Activated CD8-positive, alpha-beta memory T cell treated with anti-CD3 and anti-CD28 coated beads, Interleukin-2, amount 10 ng/mL, durations not matched to agents 7 days and 5 days (primary cell): ENCODE measurements at regions not wholly inside any gene's neighbourhood (a gene's known extent, or its start where the extent isn't known, plus 50 kb on each side); places are given as distances from the start of the nearest gene placed in this dataset.

Experiments
- ATAC-seq: fragments of 150-1000 bp; cut with Tn5 transposase; one replicate; pipeline ENCODE4 v1.10.0; 2021; ENCODE audit warnings: moderate library complexity
- CTCF ChIA-PET: fragments of 350-600 bp; sonication (Branson Sonifier 250); formaldehyde crosslinking; loops from one replicate; lab custom pipeline; 2021; ENCODE audit warnings: antibody characterized with exemption; lab: Charles Lee
- DNase-seq: peaks from one replicate; pipeline ENCODE4 v3.0.0-alpha.2; 2020
- H3K27ac Mint-ChIP-seq: one replicate; pipeline ENCODE4 v1.8.0; 2021; ENCODE audit warnings: mild to moderate bottlenecking, mixed read lengths
- H3K27me3 Mint-ChIP-seq: one replicate; pipeline ENCODE4 v1.8.0; 2021; ENCODE audit warnings: mixed read lengths
- H3K36me3 Mint-ChIP-seq: one replicate; pipeline ENCODE4 v1.8.0; 2021; ENCODE audit warnings: mild to moderate bottlenecking, mixed read lengths
- H3K4me1 Mint-ChIP-seq: one replicate; pipeline ENCODE4 v1.8.0; 2021; ENCODE audit warnings: mixed read lengths
- H3K4me3 Mint-ChIP-seq: one replicate; pipeline ENCODE4 v1.8.0; 2021; ENCODE audit warnings: mild to moderate bottlenecking, moderate library complexity, mixed read lengths
- H3K9me3 Mint-ChIP-seq: one replicate; pipeline ENCODE4 v1.8.0; 2022; ENCODE audit warnings: low read depth, mixed read lengths

DNA sequence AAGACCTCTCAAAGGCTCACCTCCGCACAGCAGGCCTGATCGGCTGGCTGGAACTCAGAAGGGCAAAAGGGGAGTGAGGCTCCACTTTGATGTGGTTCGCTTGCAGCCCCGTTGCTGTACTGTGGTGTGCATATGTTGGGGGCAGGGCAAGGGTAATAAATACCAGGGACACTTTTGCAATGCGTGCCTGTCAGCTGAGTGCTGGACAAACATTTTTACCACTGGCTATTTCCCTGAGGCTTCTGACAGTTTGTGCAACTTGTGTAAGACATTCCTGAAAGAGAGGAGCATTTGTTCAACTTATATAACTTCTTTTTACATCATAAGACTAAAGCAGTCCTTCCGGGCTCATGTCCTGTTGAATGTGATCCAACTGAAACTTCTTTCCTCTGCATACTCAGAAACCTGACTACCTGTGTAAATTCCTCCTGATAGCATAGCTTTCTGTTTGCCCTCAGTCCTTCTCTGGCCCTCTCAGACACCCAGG is 82.3 kb downstream of the SPRY1 start:
- DNase-seq (peak; percentile 43), ATAC-seq (no peak)
- Mint-ChIP-seq H3K4me1 (peaks cover 40% of the 10 kb centered on the region), H3K9me3 (no peaks in the 10 kb centered on the region), H3K27ac (peak overlapping the region; percentile 71), H3K36me3 (peaks cover 7% of the 10 kb centered on the region), H3K27me3 (no peaks in the 10 kb centered on the region), H3K4me3 (peak overlapping the region; percentile 14)
- CTCF ChIA-PET, result interaction anchor here (0.9 to 2.5 kb wide), 6 partner anchors 12 to 84 kb away, joined by 3 to 7 read pairs (median 5); partner anchors contain the start of gene SPRY1

DNA sequence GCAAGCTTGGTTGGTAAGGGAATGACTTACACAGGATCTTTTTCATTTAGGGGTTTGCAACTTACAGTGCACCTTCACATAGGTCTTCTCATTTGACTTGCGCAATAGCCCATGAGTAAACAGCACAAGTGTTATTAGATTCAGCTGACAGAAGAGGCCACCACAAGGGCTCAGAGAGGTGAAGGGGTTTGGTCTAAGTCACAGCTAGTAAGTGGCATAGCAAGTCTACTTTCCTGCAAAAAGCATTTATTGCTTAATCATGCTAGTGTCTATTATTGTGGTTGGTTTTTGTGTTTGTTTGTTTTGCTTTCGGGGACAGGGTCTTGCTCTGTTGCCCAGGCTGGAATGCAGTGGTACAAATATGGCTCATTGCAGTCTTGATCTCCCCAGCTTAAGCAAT is 83.3 kb downstream of the SPRY1 start:
- Mint-ChIP-seq H3K27ac (no peak overlapping the region), H3K4me3 (no peak overlapping the region), H3K27me3 (no peaks in the 10 kb centered on the region), H3K9me3 (no peaks in the 10 kb centered on the region), H3K4me1 (peaks cover 40% of the 10 kb centered on the region), H3K36me3 (peaks cover 4% of the 10 kb centered on the region)
- CTCF ChIA-PET, result interaction anchor here (0.8 to 2.5 kb wide), 7 partner anchors 13 to 85 kb away, joined by 3 to 7 read pairs (median 5); partner anchors contain the start of gene SPRY1
- ATAC-seq, result no peak
- DNase-seq, result no peak

DNA sequence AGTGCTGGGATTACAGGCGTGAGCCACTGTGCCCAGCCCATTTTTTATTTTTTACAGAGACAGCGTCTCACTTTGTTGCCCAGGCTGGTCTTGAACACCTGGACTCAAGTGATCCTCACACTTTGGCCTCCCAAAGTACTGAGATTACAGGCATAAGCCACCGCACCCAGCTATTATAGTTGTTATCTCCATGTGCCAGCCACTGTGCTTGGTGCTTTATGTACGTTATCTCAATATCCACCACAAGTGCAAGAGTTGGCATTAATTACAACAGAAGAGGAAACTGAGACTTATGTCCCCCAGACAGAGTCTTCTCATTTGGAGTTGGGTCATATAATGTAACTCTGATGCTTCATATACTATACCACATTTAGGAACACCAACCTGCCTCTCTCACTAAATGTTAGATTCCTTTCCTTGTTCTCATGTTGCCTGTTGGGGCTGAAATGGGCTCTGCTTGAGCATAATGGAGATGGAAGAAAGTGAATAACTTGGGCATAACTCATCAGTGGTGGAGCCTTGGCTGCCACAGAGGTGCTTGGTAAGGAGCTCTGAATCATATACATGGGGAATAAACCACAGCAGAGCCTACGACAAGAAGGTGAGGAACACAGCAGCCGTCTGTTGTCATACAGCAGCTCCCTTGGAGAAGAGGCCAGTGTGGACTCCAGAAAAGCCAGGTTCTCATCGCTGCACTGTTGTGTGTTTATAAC is 84.3 kb downstream of the SPRY1 start:
- no peak for ATAC-seq
- no peak overlapping the region for H3K27ac Mint-ChIP-seq

DNA sequence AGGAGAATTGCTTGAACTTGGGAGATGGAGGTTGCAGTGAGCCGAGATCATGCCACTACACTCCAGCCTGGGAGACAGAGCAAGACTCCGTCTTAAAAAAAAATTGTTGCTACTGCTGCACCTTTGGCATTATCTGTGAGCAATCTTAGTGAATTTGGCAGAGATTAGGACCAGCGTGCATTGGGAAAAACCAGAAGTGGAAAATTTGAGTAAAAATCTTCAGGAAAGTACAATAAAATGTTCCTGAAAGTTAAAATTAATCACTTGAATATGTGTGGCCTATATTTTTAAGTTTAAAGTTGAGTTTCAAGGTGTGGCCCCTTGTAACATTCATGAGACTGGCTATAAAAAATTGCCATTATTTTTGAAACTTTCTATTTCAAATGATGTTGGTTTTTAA is 85.1 kb downstream of the SPRY1 start:
- Mint-ChIP-seq H3K4me3 (no peak overlapping the region), H3K9me3 (no peaks in the 10 kb centered on the region), H3K36me3 (peaks cover 2% of the 10 kb centered on the region), H3K27ac (no peak overlapping the region), H3K4me1 (peaks cover 37% of the 10 kb centered on the region), H3K27me3 (no peaks in the 10 kb centered on the region)
- CTCF ChIA-PET, result no interaction called here
- ATAC-seq (no peak), DNase-seq (no peak)

More for the DNA sequence above, 84.3 kb downstream of the SPRY1 start:
- H3K9me3 Mint-ChIP-seq, result no peaks in the 10 kb centered on the region
- peaks cover 40% of the 10 kb centered on the region for H3K4me1 Mint-ChIP-seq
- H3K27me3 Mint-ChIP-seq, result no peaks in the 10 kb centered on the region
- CTCF ChIA-PET, result interaction anchor here (1.9 to 2.5 kb wide), 2 partner anchors 81 to 84 kb away, joined by 5 to 7 read pairs; partner anchors contain the start of gene SPRY1
- H3K4me3 Mint-ChIP-seq, result no peak overlapping the region
- DNase-seq, result no peak
- H3K36me3 Mint-ChIP-seq, result peaks cover 4% of the 10 kb centered on the region

DNA sequence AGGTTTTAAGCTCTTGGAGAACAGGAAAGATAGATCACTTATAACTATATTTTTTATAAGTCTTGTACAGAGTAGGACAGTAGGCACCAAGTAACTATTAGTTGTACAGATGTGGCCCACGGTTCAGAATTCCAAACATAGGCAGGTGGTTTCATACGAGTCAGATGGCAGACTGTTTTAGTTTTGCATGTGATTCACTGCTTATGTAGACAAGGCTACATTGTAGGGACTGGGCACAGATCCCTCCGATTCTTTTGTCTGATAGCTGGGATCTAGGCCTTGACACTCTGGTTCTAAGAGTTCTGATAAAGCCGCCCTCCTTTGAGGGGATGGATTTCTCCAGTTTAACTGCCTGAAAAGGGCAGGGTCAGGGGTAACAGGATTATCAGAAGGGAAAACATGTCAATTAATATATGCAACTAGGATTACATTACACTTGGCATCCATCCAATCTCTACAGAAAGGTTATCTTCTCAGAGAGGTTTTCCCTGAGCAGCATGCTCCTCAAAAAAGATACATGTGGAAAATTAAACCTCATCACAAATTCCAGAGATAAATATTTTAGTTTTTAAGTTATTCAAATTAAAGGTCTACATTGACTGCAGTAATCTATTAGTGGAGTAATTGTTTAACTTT is 87.8 kb downstream of the SPRY1 start:
- CTCF ChIA-PET, result no interaction called here
- H3K27ac Mint-ChIP-seq, result no peak overlapping the region
- no peaks in the 10 kb centered on the region for H3K27me3 Mint-ChIP-seq
- no peak for ATAC-seq
- no peak overlapping the region for H3K4me3 Mint-ChIP-seq
- no peaks in the 10 kb centered on the region for H3K9me3 Mint-ChIP-seq
- DNase-seq, result no peak
- peaks cover 18% of the 10 kb centered on the region for H3K4me1 Mint-ChIP-seq
- H3K36me3 Mint-ChIP-seq, result no peaks in the 10 kb centered on the region

DNA sequence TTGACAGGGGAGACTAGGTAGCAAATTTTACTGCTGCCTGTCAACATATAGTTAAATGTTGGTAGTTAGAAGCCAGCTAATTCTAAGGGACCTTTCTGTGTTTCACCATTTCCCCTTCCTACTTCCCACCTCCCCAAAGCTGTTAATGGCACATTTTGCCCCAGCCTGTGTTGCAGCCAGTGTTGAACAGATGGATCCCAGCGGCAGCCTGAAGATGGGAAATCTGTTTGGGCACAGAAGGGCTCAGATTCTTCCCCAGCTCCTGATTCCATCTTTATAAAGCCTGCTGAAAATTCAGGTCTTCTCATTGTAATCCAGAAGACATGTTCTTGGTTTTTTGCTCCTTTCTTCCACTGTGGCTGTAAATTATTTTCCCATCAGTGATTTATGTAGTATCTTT is 89.0 kb downstream of the SPRY1 start:
- CTCF ChIA-PET, result no interaction called here
- H3K27me3 Mint-ChIP-seq, result no peaks in the 10 kb centered on the region
- H3K4me1 Mint-ChIP-seq, result peaks cover 14% of the 10 kb centered on the region

DNA sequence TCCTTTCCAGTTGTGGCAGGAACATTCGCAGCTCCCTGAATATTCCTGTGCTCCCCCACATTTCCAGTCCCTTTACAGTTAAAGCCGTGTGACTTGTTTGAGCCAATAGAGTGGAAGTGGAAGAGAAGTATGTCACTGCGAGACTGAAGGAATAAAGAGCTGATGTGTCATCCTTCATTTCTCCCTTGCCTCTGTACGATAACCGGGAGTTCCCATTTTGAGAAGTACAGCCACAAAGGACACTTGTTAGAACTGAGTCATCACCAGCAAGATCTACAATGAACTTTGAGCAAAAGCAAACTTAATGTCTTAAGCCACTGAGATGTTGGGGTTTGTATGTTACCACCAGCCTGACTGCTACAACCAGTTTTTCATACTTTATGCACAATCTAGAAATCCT is 92.3 kb downstream of the SPRY1 start:
- peak; percentile 89 for ATAC-seq
- H3K27me3 Mint-ChIP-seq, result no peaks in the 10 kb centered on the region
- H3K9me3 Mint-ChIP-seq, result no peaks in the 10 kb centered on the region
- no peak overlapping the region for H3K4me3 Mint-ChIP-seq
- H3K36me3 Mint-ChIP-seq, result peaks cover 3% of the 10 kb centered on the region
- no peak for DNase-seq
- H3K27ac Mint-ChIP-seq, result peak overlapping the region; percentile 30
- CTCF ChIA-PET, result interaction anchor here (1.5 kb wide), 1 partner anchor 14 kb away, joined by 3 read pairs; no protein-coding TSS in a partner anchor
- peaks cover 10% of the 10 kb centered on the region for H3K4me1 Mint-ChIP-seq

More for the DNA sequence above, 89.0 kb downstream of the SPRY1 start:
- ATAC-seq (no peak), DNase-seq (no peak)
- Mint-ChIP-seq H3K4me3 (no peak overlapping the region), H3K36me3 (no peaks in the 10 kb centered on the region), H3K27ac (no peak overlapping the region), H3K9me3 (no peaks in the 10 kb centered on the region)

DNA sequence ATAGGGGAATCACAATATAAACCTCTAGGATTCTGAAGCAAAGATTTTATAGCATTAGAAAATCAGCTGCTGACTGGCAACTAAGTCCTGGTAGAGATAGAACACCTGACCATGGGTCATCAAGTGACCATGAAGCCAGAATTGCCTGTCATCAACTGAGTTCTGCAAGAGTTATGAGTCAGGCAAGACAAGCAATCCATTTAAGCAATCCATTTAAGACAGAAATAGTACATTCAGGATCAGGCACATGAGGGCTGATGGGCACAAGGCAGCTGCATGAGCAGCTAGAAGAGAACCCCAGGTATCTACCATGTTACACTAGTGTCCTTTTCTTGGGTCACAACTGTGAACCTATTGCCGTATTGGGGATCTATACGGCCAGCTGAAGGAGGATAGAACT is 98.9 kb downstream of the SPRY1 start:
- H3K27me3 Mint-ChIP-seq, result no peaks in the 10 kb centered on the region
- CTCF ChIA-PET, result no interaction called here
- H3K36me3 Mint-ChIP-seq, result peaks cover 6% of the 10 kb centered on the region
- no peak for DNase-seq
- H3K4me3 Mint-ChIP-seq, result no peak overlapping the region
- H3K9me3 Mint-ChIP-seq, result no peaks in the 10 kb centered on the region
- H3K4me1 Mint-ChIP-seq, result no peaks in the 10 kb centered on the region
- ATAC-seq, result no peak
- no peak overlapping the region for H3K27ac Mint-ChIP-seq

DNA sequence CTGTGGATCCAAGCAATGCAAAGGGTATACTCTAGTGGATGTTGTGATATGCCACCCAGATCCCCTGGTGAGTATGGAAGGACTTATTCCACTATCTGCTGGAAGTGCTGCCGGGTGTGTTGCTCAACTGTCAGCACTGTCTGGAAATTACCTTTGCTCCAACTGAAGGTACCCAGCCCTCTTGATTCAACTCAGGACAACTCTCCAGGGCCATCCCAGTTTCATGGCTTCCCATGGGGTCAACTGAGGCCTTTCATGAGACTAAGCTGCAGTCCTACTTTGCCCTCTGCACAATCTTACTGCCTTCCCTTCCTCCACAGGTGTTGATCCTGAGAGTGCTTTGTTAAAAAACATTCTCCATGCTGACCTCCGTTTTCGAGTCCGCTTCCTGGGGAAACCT is 99.8 kb downstream of the SPRY1 start:
- Mint-ChIP-seq H3K27ac (no peak overlapping the region), H3K9me3 (no peaks in the 10 kb centered on the region), H3K4me3 (no peak overlapping the region), H3K4me1 (no peaks in the 10 kb centered on the region), H3K27me3 (no peaks in the 10 kb centered on the region), H3K36me3 (peaks cover 6% of the 10 kb centered on the region)
- no peak for ATAC-seq
- no peak for DNase-seq
- CTCF ChIA-PET, result interaction anchor here (0.8 kb wide), 1 partner anchor 101 kb away, joined by 3 read pairs; no protein-coding TSS in a partner anchor

DNA sequence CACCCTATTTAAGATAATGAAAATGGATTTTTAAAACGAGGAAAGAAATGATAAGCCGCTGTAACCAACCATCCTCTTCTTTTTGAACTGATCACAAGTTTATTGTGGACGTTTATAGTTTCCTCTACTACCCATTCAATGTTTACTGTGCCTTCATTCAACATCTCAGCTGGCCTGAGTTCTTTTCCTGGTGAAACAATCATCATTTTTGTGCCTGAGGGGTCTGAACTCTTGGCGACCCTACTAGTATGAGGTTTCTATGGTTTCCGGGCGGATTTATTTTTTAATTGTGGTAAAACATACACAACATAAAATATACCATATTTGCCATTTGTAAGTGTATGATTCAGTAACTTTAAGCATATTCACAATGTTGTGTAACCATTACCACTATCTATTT is 100.7 kb downstream of the SPRY1 start:
- no peak for ATAC-seq
- Mint-ChIP-seq H3K4me1 (no peaks in the 10 kb centered on the region), H3K9me3 (no peaks in the 10 kb centered on the region), H3K27ac (no peak overlapping the region), H3K27me3 (peaks cover 3% of the 10 kb centered on the region), H3K36me3 (peaks cover 6% of the 10 kb centered on the region), H3K4me3 (no peak overlapping the region)
- no peak for DNase-seq
- CTCF ChIA-PET, result interaction anchor here (0.8 kb wide), 1 partner anchor 102 kb away, joined by 3 read pairs; no protein-coding TSS in a partner anchor

DNA sequence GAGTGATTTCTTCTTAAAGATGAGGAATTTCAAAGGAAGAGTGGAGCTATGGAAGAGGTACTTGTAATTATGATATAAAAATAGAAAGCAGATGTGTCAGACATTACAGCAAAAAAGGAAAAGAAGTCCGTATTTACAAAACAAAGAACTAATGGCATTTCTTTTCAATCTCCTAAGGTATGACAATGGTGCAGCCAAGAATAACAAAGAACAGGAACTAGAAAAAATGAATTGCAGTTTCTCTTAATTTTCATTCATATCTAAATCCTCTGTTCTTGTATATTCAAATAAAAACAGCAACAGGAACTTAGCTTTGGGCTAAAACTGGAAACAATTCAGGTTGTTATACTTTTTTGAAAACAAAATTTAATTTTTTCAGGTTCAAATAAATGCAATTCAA is 105.1 kb downstream of the SPRY1 start:
- Mint-ChIP-seq H3K4me1 (peaks cover 11% of the 10 kb centered on the region), H3K36me3 (peaks cover 5% of the 10 kb centered on the region), H3K4me3 (no peak overlapping the region), H3K27me3 (peaks cover 14% of the 10 kb centered on the region), H3K27ac (no peak overlapping the region), H3K9me3 (no peaks in the 10 kb centered on the region)
- no peak for DNase-seq
- CTCF ChIA-PET, result no interaction called here
- ATAC-seq, result no peak

DNA sequence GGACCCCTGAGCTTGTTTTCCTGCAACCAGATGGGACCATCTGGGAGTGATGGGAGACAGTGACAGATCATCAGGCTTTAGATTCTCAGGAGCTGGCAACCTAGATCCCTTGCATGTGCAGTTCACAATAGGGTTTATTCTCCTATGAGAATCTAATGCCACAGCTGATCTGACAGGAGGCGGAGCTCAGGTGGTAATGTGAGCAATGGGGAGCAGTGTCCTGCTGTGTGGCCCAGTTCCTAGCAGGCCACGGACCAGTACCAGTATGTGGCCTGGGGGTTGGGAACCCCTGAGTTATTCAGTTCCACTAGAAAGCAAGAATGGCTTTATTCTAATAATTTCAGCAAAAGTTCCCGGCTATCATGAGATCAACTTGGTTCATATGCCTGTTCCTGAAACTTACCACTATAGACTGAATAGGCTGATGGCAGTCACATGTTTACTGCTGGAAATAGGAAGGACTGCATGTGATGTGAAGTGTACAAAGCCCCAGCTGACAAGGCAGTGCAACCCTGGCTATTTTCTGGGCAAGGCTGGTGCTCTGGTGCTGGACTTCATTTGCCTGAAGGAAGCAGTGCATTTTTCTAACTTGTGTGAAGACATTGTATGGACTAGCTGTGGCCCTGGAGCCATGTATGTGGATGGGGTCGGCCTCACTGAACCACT is 107.2 kb downstream of the SPRY1 start:
- H3K27ac Mint-ChIP-seq, result no peak overlapping the region
- no peak overlapping the region for H3K4me3 Mint-ChIP-seq

More for the DNA sequence above, 107.2 kb downstream of the SPRY1 start:
- DNase-seq (no peak), ATAC-seq (no peak)
- Mint-ChIP-seq H3K9me3 (no peaks in the 10 kb centered on the region), H3K36me3 (peaks cover 5% of the 10 kb centered on the region), H3K4me1 (peaks cover 14% of the 10 kb centered on the region), H3K27me3 (peaks cover 19% of the 10 kb centered on the region)
- CTCF ChIA-PET, result interaction anchor here (1.2 to 1.6 kb wide), 2 partner anchors 61 to 82 kb away, joined by 4 read pairs; no protein-coding TSS in a partner anchor
